Immature natural killer cell (primary cell): ENCODE measurements at regions not wholly inside any gene's neighbourhood (a gene's known extent, or its start where the extent isn't known, plus 50 kb on each side); places are given as distances from the start of the nearest gene placed in this dataset.
A peak's percentile ranks its signal among the peaks of the same experiment; 100 is the strongest.

Source experiments
- DNase-seq, 3 donors: peaks; one replicate each; pipeline ENCODE4 v3.0.0; 2022; ENCODE audit warnings: mixed read lengths in 1 of 3
- H3K27ac Mint-ChIP-seq, 6 donors: one replicate each; pipeline ENCODE4 v1.8.0; 2020; ENCODE audit warnings: mixed read lengths in 6 of 6, mild to moderate bottlenecking in 5 of 6, inconsistent platforms in 4 of 6, moderate library complexity in 3 of 6
- H3K27me3 Mint-ChIP-seq, 3 donors: one replicate each; pipeline ENCODE4 v1.8.0; 2020 to 2021; ENCODE audit warnings: low read depth in 3 of 3, mild to moderate bottlenecking in 3 of 3, mixed read lengths in 3 of 3, moderate library complexity in 3 of 3, inconsistent platforms in 1 of 3
- H3K36me3 Mint-ChIP-seq, 3 donors: one replicate each; pipeline ENCODE4 v1.8.0; 2020; ENCODE audit warnings: mixed read lengths in 3 of 3, inconsistent platforms in 2 of 3, mild to moderate bottlenecking in 2 of 3
- H3K4me1 Mint-ChIP-seq, 2 donors: one replicate each; pipeline ENCODE4 v1.8.0; 2020; ENCODE audit warnings: inconsistent platforms in 2 of 2, mild to moderate bottlenecking in 2 of 2, mixed read lengths in 2 of 2, moderate library complexity in 1 of 2
- H3K4me3 Mint-ChIP-seq, 5 donors: one replicate each; pipeline ENCODE4 v1.8.0; 2020; ENCODE audit warnings: mild to moderate bottlenecking in 5 of 5, mixed read lengths in 5 of 5, inconsistent platforms in 3 of 5, moderate library complexity in 3 of 5
- H3K9me3 Mint-ChIP-seq, 6 donors: one replicate each; pipeline ENCODE4 v1.8.0; 2020; ENCODE audit warnings: mild to moderate bottlenecking in 6 of 6, mixed read lengths in 6 of 6, inconsistent platforms in 4 of 6, moderate library complexity in 3 of 6

GRCh38 chr9:91118704-91119025 lies 243.1 kb downstream of the AUH start:
- Mint-ChIP-seq H3K9me3 (no peaks in the 10 kb centered on the region), H3K27ac (peak overlapping the region in 2 of 6 donors; percentile 61 to 68), H3K4me1 (peaks cover 17 to 47% of the 10 kb centered on the region in 2 donors), H3K4me3 (peak overlapping the region in 3 of 5 donors; percentile 53 to 80 (median 73)), H3K27me3 (peaks cover 0 to 2% (median 2%) of the 10 kb centered on the region in 3 donors), H3K36me3 (peaks cover 3 to 19% (median 5%) of the 10 kb centered on the region in 3 donors)
- DNase-seq, result no peak

- no peak for DNase-seq
- H3K4me1 Mint-ChIP-seq, result peaks cover 17 to 47% of the 10 kb centered on the region in 2 donors
- peaks cover 3 to 19% (median 5%) of the 10 kb centered on the region in 3 donors for H3K36me3 Mint-ChIP-seq
- H3K4me3 Mint-ChIP-seq, result peak overlapping the region in 1 of 5 donors; percentile 4
- peaks cover 0 to 2% (median 2%) of the 10 kb centered on the region in 3 donors for H3K27me3 Mint-ChIP-seq
- H3K9me3 Mint-ChIP-seq, result no peaks in the 10 kb centered on the region
- peak overlapping the region in 2 of 6 donors; percentile 21 to 46 for H3K27ac Mint-ChIP-seq
Measured at GRCh38 chr9:91119142-91119541, 242.6 kb downstream of the AUH start.

- Mint-ChIP-seq H3K4me3 (no peak overlapping the region), H3K9me3 (no peaks in the 10 kb centered on the region), H3K4me1 (peaks cover 17 to 45% of the 10 kb centered on the region in 2 donors), H3K27me3 (peaks cover 0 to 2% (median 2%) of the 10 kb centered on the region in 3 donors), H3K36me3 (peaks cover 3 to 23% (median 5%) of the 10 kb centered on the region in 3 donors), H3K27ac (no peak overlapping the region)
- no peak for DNase-seq
Measured at GRCh38 chr9:91119679-91120078, 242.0 kb downstream of the AUH start.

- DNase-seq, result no peak
- no peak overlapping the region for H3K27ac Mint-ChIP-seq
- H3K27me3 Mint-ChIP-seq, result peaks cover 0 to 2% (median 2%) of the 10 kb centered on the region in 3 donors
- H3K36me3 Mint-ChIP-seq, result peaks cover 3 to 25% (median 5%) of the 10 kb centered on the region in 3 donors
- H3K9me3 Mint-ChIP-seq, result no peaks in the 10 kb centered on the region
- no peak overlapping the region for H3K4me3 Mint-ChIP-seq
- peaks cover 17 to 40% of the 10 kb centered on the region in 2 donors for H3K4me1 Mint-ChIP-seq
Measured at GRCh38 chr9:91120200-91120599, 241.5 kb downstream of the AUH start.

DNA sequence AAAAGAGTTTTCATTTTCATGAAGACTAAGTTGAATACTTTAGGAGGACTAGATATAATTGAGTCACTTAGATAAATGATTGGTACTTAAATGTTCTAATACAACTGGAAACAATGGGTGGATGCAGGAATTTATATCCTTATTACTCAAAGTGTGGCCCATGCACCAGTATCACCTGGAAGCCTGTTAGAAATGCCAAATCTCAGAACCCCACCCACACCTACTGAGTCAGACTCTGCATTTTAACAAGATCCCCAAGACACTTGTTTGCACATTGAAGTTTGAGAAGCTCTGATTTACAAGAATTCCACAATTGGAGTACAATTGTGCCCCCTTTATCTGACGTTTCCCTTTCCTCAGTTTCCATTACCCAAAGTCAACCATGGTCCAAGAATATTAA lies 239.0 kb downstream of the AUH start:
- Mint-ChIP-seq H3K4me3 (no peak overlapping the region), H3K27me3 (peaks cover 0 to 3% (median 0%) of the 10 kb centered on the region in 3 donors), H3K27ac (peak overlapping the region in 3 of 6 donors; percentile 14 to 60 (median 51))

DNA sequence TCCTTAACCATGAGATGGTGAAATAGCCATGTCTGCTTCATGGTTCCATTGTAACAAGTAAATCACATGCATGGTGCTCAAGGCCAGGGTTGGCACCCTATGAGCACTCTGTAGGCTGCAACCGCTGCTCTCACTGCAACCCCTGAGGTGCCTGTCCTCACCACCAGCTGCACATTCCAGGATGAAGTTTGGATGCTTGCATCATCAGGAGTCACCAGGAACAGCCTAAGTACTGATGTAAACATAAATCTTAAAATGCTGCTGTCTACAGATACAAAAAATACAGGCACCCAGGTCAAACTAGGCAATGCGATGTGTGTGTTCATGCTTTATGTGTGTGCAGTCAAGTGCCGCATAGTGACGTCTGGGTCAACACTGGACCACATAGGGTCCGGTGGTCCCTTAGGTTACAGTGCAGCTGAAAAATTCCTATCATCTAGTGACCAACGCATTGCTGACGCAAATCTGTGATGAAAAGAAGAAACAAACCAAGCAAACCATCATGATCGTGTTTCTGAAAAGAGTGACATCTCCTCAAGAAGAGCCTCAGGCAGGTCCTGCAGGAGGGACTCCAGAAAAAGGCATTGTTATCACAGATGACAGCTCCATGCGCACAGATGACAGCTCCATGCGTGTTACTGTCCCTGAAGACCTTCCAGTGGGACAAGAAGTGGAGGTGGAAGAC lies 234.8 kb downstream of the AUH start:
- no peak overlapping the region for H3K27ac Mint-ChIP-seq
- no peak for DNase-seq
- H3K36me3 Mint-ChIP-seq, result peaks cover 7 to 19% (median 13%) of the 10 kb centered on the region in 3 donors
- H3K9me3 Mint-ChIP-seq, result peaks cover 0 to 1% (median 0%) of the 10 kb centered on the region in 6 donors
- H3K4me3 Mint-ChIP-seq, result no peak overlapping the region
- H3K27me3 Mint-ChIP-seq, result peaks cover 0 to 4% (median 0%) of the 10 kb centered on the region in 3 donors
- peaks cover 17 to 28% of the 10 kb centered on the region in 2 donors for H3K4me1 Mint-ChIP-seq

More for the DNA sequence above, 239.0 kb downstream of the AUH start:
- DNase-seq, result no peak
- Mint-ChIP-seq H3K9me3 (peaks cover 0 to 1% (median 0%) of the 10 kb centered on the region in 6 donors), H3K4me1 (peaks cover 10 to 23% of the 10 kb centered on the region in 2 donors), H3K36me3 (peaks cover 7 to 30% (median 13%) of the 10 kb centered on the region in 3 donors)

- peaks cover 7 to 15% (median 13%) of the 10 kb centered on the region in 3 donors for H3K36me3 Mint-ChIP-seq
- H3K4me3 Mint-ChIP-seq, result no peak overlapping the region
- no peak for DNase-seq
- H3K27me3 Mint-ChIP-seq, result peaks cover 0 to 4% (median 0%) of the 10 kb centered on the region in 3 donors
- H3K4me1 Mint-ChIP-seq, result peaks cover 22 to 25% of the 10 kb centered on the region in 2 donors
- H3K27ac Mint-ChIP-seq, result peak overlapping the region in 1 of 6 donors; percentile 8
- H3K9me3 Mint-ChIP-seq, result peaks cover 0 to 1% (median 0%) of the 10 kb centered on the region in 6 donors
Measured at GRCh38 chr9:91127653-91128052, 234.1 kb downstream of the AUH start.

DNA sequence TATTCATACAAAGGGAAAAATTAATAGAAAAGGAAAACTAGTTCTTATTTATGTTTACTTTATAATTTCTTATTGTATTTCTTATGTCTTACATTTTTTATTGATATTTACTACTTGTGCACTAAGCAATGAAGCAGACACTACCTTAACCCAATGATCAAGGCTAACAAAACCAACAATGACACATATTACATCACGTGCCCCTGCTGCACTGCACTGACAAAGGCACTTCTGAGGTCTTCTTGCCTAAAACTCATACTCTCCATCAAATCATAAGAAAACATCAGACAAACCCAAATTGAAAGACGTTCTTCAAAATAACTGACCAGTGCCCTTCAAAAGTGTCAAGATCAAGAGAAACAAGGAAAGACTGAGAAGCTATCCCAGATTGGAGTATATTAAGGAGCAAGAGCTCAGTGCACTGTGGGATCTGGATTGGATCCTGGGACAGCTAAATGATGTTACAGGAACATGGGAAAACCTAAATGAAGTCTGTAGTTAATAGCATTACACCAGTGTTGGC lies 230.9 kb downstream of the AUH start:
- peak in 1 of 3 donors; percentile 15 for DNase-seq
- Mint-ChIP-seq H3K27ac (peak overlapping the region; percentile 59 to 97 (median 94)), H3K36me3 (peaks cover 0 to 20% (median 18%) of the 10 kb centered on the region in 3 donors), H3K27me3 (peaks cover 0 to 2% (median 0%) of the 10 kb centered on the region in 3 donors), H3K9me3 (no peaks in the 10 kb centered on the region), H3K4me3 (peak overlapping the region; percentile 6 to 82 (median 61)), H3K4me1 (peaks cover 22 to 32% of the 10 kb centered on the region in 2 donors)

DNA sequence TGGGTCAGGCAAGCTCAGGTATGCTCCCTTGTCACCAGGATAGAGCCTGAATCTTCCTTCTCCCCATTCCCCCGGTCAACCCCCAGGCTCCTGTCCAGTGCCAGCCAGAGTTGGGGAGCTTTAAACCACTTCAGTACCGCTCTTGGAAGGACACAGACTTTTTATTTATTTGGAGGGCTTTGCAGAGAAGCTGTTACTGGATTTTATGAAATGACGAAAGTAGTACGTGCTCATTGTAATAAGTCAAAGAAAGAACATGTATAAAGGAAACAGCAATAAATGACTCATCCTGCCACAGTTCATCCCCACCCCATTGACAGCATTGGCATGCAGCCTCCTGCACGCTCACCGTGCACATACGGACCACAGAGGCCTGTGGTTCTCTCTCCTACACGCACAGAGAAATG lies 230.3 kb downstream of the AUH start:
- peak; percentile 60 to 83 (median 71) for DNase-seq

DNA sequence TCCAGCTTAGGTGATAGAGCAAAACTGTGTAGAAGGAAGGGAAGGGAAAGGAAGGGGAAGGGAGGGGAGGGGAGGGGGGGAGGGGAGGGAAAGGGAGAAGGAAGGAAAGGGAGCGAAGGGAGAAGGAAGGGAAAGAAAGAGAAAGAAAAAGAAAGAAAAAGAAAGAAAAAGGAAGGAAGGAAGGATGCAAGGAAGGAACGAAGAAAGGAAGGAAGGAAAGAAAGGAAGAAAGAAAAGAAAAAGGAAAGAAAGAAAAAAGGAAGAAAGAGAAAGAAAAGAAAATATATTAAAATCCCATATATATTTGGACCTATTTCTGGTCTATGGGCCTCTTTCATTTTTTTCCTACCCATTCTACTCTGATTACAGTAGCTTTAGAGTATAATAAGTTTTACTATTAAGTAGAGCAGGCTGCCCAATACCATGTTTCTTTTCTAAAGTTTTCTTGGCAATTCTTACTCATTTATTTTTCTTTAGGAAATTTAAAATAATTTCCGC lies 229.1 kb downstream of the AUH start:
- H3K36me3 Mint-ChIP-seq, result peaks cover 0 to 19% (median 18%) of the 10 kb centered on the region in 3 donors
- peaks cover 34 to 49% of the 10 kb centered on the region in 2 donors for H3K4me1 Mint-ChIP-seq
- H3K27ac Mint-ChIP-seq, result peak overlapping the region in 4 of 6 donors; percentile 19 to 97 (median 94)
- no peak overlapping the region for H3K4me3 Mint-ChIP-seq
- no peaks in the 10 kb centered on the region for H3K9me3 Mint-ChIP-seq
- peaks cover 0 to 2% (median 0%) of the 10 kb centered on the region in 3 donors for H3K27me3 Mint-ChIP-seq
- no peak for DNase-seq

More for the DNA sequence above, 230.3 kb downstream of the AUH start:
- Mint-ChIP-seq H3K27me3 (peaks cover 0 to 2% (median 0%) of the 10 kb centered on the region in 3 donors), H3K4me3 (peak overlapping the region; percentile 55 to 82 (median 70)), H3K27ac (peak overlapping the region; percentile 59 to 97 (median 94)), H3K9me3 (no peaks in the 10 kb centered on the region), H3K4me1 (peaks cover 24 to 38% of the 10 kb centered on the region in 2 donors), H3K36me3 (peaks cover 0 to 19% (median 18%) of the 10 kb centered on the region in 3 donors)

- no peak overlapping the region for H3K4me3 Mint-ChIP-seq
- peaks cover 38 to 59% of the 10 kb centered on the region in 2 donors for H3K4me1 Mint-ChIP-seq
- DNase-seq, result no peak
- peaks cover 0 to 2% (median 0%) of the 10 kb centered on the region in 3 donors for H3K27me3 Mint-ChIP-seq
- peaks cover 0 to 19% (median 16%) of the 10 kb centered on the region in 3 donors for H3K36me3 Mint-ChIP-seq
- H3K9me3 Mint-ChIP-seq, result no peaks in the 10 kb centered on the region
- peak overlapping the region in 1 of 6 donors; percentile 14 for H3K27ac Mint-ChIP-seq
Measured at GRCh38 chr9:91134608-91135007, 227.1 kb downstream of the AUH start.

DNA sequence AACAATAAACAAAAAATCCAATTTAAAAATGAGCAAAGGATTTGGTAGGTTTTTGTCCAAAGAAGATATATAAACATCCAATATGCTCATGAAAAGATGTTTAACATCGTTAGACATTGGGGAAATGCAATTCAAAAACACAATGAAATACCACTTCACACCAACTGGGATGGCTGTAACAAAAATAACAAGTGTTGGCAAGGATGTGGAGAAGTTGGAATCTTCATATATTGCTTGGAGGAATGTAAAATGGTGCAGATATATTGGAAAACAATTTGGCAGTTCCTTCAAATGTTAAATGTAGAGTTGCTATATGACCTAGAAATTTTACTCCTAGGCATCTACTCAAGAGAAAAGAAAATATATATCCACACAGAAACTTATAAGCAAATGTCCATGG lies 224.3 kb downstream of the AUH start:
- peak overlapping the region in 4 of 6 donors; percentile 16 to 57 (median 39) for H3K27ac Mint-ChIP-seq
- H3K9me3 Mint-ChIP-seq, result no peaks in the 10 kb centered on the region
- no peaks in the 10 kb centered on the region for H3K27me3 Mint-ChIP-seq
- peaks cover 0 to 28% (median 19%) of the 10 kb centered on the region in 3 donors for H3K36me3 Mint-ChIP-seq
- no peak for DNase-seq
- H3K4me1 Mint-ChIP-seq, result peaks cover 17 to 34% of the 10 kb centered on the region in 2 donors
- H3K4me3 Mint-ChIP-seq, result no peak overlapping the region

- Mint-ChIP-seq H3K27me3 (peaks cover 0 to 2% (median 0%) of the 10 kb centered on the region in 3 donors), H3K4me3 (no peak overlapping the region), H3K9me3 (no peaks in the 10 kb centered on the region), H3K36me3 (peaks cover 0 to 25% (median 19%) of the 10 kb centered on the region in 3 donors), H3K4me1 (peaks cover 16 to 34% of the 10 kb centered on the region in 2 donors), H3K27ac (peak overlapping the region in 2 of 6 donors; percentile 12 to 83)
- DNase-seq, result no peak
Measured at GRCh38 chr9:91138760-91139159, 223.0 kb downstream of the AUH start.
